SU-DHL-6 (cell line): ENCODE measurements at regions not wholly inside any gene's neighbourhood (a gene's known extent, or its start where the extent isn't known, plus 50 kb on each side); places are given as distances from the start of the nearest gene placed in this dataset.

Source experiments
- H2AFZ ChIP-seq: fragments of 200-600 bp; sonication (generic); 2 replicates; pipeline ENCODE4 v1.6.1; 2014; ENCODE audit warnings: low read depth, mild to moderate bottlenecking, moderate library complexity, mixed read lengths, antibody characterized with exemption, low read length; ENCODE audit not compliant: severe bottlenecking
- H3F3A ChIP-seq: fragments of 200-600 bp; shearing (Covaris generic); 2 replicates; pipeline ENCODE4 v1.6.0; 2016; ENCODE audit warnings: antibody characterized with exemption, mild to moderate bottlenecking; ENCODE audit not compliant: insufficient read depth
- H3K27ac ChIP-seq: fragments of 200-600 bp; sonication (generic); 2 replicates; pipeline ENCODE4 v1.5.1; 2016; ENCODE audit warnings: low read depth, mild to moderate bottlenecking, low read length, moderate library complexity, mixed read lengths
- H3K27me3 ChIP-seq: fragments of 200-600 bp; sonication (generic), shearing (Covaris generic); 2 replicates; pipeline ENCODE4 v1.6.0; 2014; ENCODE audit warnings: mild to moderate bottlenecking, low read length
- H3K36me3 ChIP-seq: fragments of 200-600 bp; sonication (generic); 2 replicates; pipeline ENCODE4 v1.6.1; 2014; ENCODE audit warnings: mild to moderate bottlenecking, low read length, mixed read lengths
- H3K4me2 ChIP-seq: fragments of 300-600, 200-600 bp; shearing (Covaris generic), sonication (generic); 2 replicates; pipeline ENCODE4 v1.6.0; 2014; ENCODE audit warnings: low read length, low read depth, mild to moderate bottlenecking; ENCODE audit not compliant: poor library complexity, severe bottlenecking
- H3K4me3 ChIP-seq: fragments of 200-600 bp; sonication (generic); 2 replicates; pipeline ENCODE4 v1.5.1; 2014; ENCODE audit warnings: antibody characterized with exemption, low read length, mild to moderate bottlenecking, mixed read lengths; ENCODE audit not compliant: insufficient read depth, poor library complexity, severe bottlenecking
- H3K79me2 ChIP-seq: fragments of 200-600 bp; sonication (generic); 2 replicates; pipeline ENCODE4 v1.6.1; 2014; ENCODE audit warnings: mild to moderate bottlenecking, low read length, moderate library complexity; ENCODE audit not compliant: insufficient read depth
- H3K9ac ChIP-seq: fragments of 200-600 bp; sonication (generic); 2 replicates; pipeline ENCODE4 v1.7.0; 2014; ENCODE audit warnings: mild to moderate bottlenecking, low read length
- H3K9me2 ChIP-seq: fragments of 200-600 bp; sonication (generic); replicated peaks from 2 replicates; pipeline ENCODE4 v1.6.1; 2014; ENCODE audit warnings: low read length; ENCODE audit not compliant: insufficient read depth
- H3K9me3 ChIP-seq: fragments of 200-600 bp; sonication (generic); 2 replicates; pipeline ENCODE4 v1.6.1; 2014; ENCODE audit warnings: low read length, mixed read lengths; ENCODE audit not compliant: insufficient read depth
- H4K20me1 ChIP-seq: fragments of 200-600 bp; sonication (generic); 2 replicates; pipeline ENCODE4 v1.6.1; 2014; ENCODE audit warnings: low read depth, mild to moderate bottlenecking, antibody characterized with exemption, low read length, moderate library complexity, mixed read lengths
- EZH2phosphoT487 ChIP-seq: fragments of 200-600 bp; sonication (generic), shearing (Covaris generic); conservative IDR thresholded peaks from 2 replicates; pipeline ENCODE4 v1.6.1; 2018; ENCODE audit warnings: mild to moderate bottlenecking, antibody characterized with exemption, low read length, moderate library complexity, mixed read lengths
- TF ChIP-seq, protein P1 (sequence below): fragments of 200-600 bp; sonication (generic); IDR thresholded peaks from one replicate; pipeline ENCODE4 v1.5.1; 2017; ENCODE audit warnings: antibody characterized with exemption, mild to moderate bottlenecking, low read length, moderate library complexity; ENCODE audit not compliant: insufficient read depth, poor library complexity, severe bottlenecking

DNA sequence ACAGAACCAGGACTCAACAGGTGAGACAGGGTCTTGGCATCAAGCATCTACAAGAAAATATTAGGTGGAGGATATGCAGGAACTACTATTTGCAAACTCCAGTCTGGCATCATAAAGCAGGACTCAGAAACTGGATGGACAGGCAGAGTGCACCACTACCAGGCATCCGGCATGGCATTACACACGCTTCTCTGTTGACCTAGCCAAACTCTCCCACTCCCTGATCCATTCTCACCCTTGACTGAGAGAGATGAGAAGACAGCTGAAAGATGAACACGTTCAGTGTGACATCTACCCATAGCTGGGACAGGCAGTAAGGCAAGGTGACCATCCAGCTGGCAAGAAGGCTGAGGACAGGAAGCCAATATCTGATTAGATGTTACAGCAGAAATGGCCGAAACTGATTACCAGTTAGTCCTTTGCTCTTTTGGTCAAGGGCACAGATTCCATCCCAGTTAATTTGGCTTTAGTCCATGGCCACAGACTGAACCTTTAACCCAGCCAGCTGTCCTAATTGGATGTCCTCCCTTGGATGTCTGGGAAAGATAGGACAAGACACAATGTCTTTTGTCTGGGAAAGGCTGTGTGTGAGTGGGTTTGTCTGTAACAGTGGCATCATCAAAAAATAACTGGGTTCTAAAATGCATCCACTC lies 71.6 kb downstream of the BBS10 start:
- TF ChIP-seq, protein P1, sequence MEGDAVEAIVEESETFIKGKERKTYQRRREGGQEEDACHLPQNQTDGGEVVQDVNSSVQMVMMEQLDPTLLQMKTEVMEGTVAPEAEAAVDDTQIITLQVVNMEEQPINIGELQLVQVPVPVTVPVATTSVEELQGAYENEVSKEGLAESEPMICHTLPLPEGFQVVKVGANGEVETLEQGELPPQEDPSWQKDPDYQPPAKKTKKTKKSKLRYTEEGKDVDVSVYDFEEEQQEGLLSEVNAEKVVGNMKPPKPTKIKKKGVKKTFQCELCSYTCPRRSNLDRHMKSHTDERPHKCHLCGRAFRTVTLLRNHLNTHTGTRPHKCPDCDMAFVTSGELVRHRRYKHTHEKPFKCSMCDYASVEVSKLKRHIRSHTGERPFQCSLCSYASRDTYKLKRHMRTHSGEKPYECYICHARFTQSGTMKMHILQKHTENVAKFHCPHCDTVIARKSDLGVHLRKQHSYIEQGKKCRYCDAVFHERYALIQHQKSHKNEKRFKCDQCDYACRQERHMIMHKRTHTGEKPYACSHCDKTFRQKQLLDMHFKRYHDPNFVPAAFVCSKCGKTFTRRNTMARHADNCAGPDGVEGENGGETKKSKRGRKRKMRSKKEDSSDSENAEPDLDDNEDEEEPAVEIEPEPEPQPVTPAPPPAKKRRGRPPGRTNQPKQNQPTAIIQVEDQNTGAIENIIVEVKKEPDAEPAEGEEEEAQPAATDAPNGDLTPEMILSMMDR: no peak
- Histone ChIP-seq H3K27ac (no peak overlapping the region), H3K27me3 (0 out of 2 replicates have a peak, but pooled peaks cover 2% of the 10 kb centered on the region)

DNA sequence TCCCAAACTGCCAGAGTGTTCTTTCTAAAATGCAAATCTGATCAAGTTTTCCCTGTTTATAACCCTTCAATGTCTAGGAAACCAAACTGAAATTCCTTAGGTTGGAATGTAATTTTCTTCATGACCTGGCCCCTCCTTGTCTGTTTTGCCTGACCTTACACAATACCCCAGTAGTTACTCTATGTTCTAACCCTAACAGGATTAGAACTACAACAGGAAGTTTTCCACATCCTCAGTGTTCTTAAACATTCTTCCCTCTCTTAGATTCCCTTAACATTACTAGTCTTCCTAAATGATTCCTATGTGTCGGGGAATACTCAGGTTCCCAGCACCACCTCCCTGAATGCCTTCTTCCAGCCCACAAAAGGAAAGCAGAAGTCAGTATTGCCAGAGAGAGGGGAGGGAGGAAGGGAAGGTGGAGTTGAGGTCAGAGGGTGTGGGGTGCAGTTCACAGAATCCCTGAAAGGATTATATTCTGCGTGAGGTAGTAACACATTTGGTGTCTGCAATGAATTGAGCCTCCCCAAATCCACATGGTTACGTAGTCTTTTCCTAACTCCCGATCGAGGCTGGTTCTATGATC lies 72.6 kb downstream of the BBS10 start:
- no peaks in the 10 kb centered on the region for H3F3A ChIP-seq
- no peaks in the 10 kb centered on the region for H3K79me2 ChIP-seq
- no peak overlapping the region for H3K4me2 ChIP-seq
- no peak overlapping the region for H2AFZ ChIP-seq
- H3K9me2 ChIP-seq: no peaks in the 10 kb centered on the region
- no peaks in the 10 kb centered on the region for H4K20me1 ChIP-seq
- no peaks in the 10 kb centered on the region for H3K36me3 ChIP-seq
- 0 out of 2 replicates have a peak, but pooled peaks cover 2% of the 10 kb centered on the region for H3K27me3 ChIP-seq
- H3K27ac ChIP-seq: no peak overlapping the region
- H3K9ac ChIP-seq: no peak overlapping the region
- TF ChIP-seq EZH2phosphoT487: no peak
- TF ChIP-seq, protein P1: no peak
- H3K4me3 ChIP-seq: no peak overlapping the region
- no peaks in the 10 kb centered on the region for H3K9me3 ChIP-seq

More for the DNA sequence above, 71.6 kb downstream of the BBS10 start:
- Histone ChIP-seq H3K9me3 (no peaks in the 10 kb centered on the region), H3K4me3 (no peak overlapping the region), H4K20me1 (no peaks in the 10 kb centered on the region), H2AFZ (no peak overlapping the region), H3K9ac (no peak overlapping the region), H3K4me2 (no peak overlapping the region), H3K79me2 (no peaks in the 10 kb centered on the region), H3K9me2 (no peaks in the 10 kb centered on the region), H3K36me3 (no peaks in the 10 kb centered on the region), H3F3A (no peaks in the 10 kb centered on the region)

DNA sequence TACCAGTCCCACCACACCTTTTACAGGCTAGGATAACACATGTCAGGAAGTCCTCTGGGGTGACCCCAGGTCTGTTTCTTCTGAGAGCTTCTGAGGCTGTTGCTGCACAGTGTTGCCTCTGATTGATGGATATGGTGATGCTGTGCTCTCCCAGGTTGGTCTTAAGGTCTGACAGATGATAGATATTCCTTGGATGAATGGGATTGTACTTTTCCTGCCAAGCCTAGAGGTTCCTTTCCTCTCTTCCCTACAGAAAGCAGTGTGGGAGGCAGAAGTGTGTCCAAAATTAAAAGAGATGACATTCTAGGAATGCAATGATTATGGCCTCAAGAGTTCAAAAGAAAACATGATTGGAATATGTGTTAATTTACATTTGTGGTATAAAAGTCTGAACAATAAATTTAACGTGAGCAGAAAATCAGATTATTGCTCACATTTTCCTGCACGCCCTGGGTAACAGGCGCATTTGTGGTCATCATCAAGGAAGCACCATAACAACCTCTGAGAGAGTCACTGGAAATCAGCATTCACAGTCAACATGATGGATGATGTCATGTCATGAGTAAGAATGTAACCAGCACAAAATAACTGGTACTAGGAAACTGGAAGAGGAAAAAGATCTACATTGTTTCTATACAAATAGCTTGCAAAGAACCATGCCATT lies 73.7 kb downstream of the BBS10 start:
- Histone ChIP-seq H3K4me3 (no peak overlapping the region), H3K27me3 (0 out of 2 replicates have a peak, but pooled peaks cover 2% of the 10 kb centered on the region), H3K4me2 (no peak overlapping the region), H3K36me3 (no peaks in the 10 kb centered on the region), H3K27ac (no peak overlapping the region), H4K20me1 (no peaks in the 10 kb centered on the region), H3F3A (no peaks in the 10 kb centered on the region), H3K79me2 (no peaks in the 10 kb centered on the region), H3K9me2 (no peaks in the 10 kb centered on the region), H3K9ac (no peak overlapping the region), H2AFZ (no peak overlapping the region), H3K9me3 (no peaks in the 10 kb centered on the region)
- no peak for TF ChIP-seq EZH2phosphoT487
- TF ChIP-seq, protein P1: no peak
